Esophagus (tissue), 2 donors: ENCODE measurements at regions not wholly inside any gene's neighbourhood (a gene's known extent, or its start where the extent isn't known, plus 50 kb on each side); places are given as distances from the start of the nearest gene placed in this dataset.
A peak's percentile ranks its signal among the peaks of the same experiment; 100 is the strongest.
"Not testable (repeated sequence)": the region's sequence is repeated elsewhere in the genome, so short reads cannot be mapped to it uniquely, and the experiment has no call there.

Source experiments
- H3K27ac ChIP-seq, 2 donors: one replicate each; pipeline ENCODE4 v1.5.1; 2013; ENCODE audit warnings: low read depth in 2 of 2, mild to moderate bottlenecking in 2 of 2, inconsistent platforms in 1 of 2, low read length in 1 of 2, moderate library complexity in 1 of 2
- H3K27me3 ChIP-seq, 2 donors: one replicate each; pipeline ENCODE4 v1.6.1; 2013; ENCODE audit warnings: low read length in 2 of 2, control low read depth in 1 of 2, mild to moderate bottlenecking in 1 of 2; ENCODE audit not compliant: insufficient read depth in 2 of 2, control insufficient read depth in 1 of 2
- H3K36me3 ChIP-seq, 2 donors: one replicate each; pipeline ENCODE4 v1.6.1; 2013; ENCODE audit warnings: low read length in 1 of 2; ENCODE audit not compliant: control insufficient read depth in 2 of 2, insufficient read depth in 2 of 2
- H3K4me1 ChIP-seq, 2 donors: one replicate each; pipeline ENCODE4 v1.6.1; 2013; ENCODE audit warnings: low read length in 1 of 2; ENCODE audit not compliant: control insufficient read depth in 2 of 2, insufficient read depth in 2 of 2
- H3K4me3 ChIP-seq, 2 donors: one replicate each; pipeline ENCODE4 v1.5.1; 2013; ENCODE audit warnings: low read length in 2 of 2, mild to moderate bottlenecking in 2 of 2, low read depth in 1 of 2, moderate library complexity in 1 of 2
- H3K9me3 ChIP-seq, 2 donors: one replicate each; pipeline ENCODE4 v1.6.1; 2013; ENCODE audit warnings: mild to moderate bottlenecking in 2 of 2, low read depth in 1 of 2, low read length in 1 of 2, moderate library complexity in 1 of 2; ENCODE audit not compliant: control insufficient read depth in 2 of 2, insufficient read depth in 1 of 2
- WGBS, 2 donors: extraction: QIAGEN DNeasy Blood & Tissue Kit; methylation state at CpG; one replicate each; pipeline ENCODE4 v1.1.7; 2013; 5-methylcytosine and 5-hydroxymethylcytosine counted together
- donor health status: healthy with polysubstance abuse.
- donor health status: Bipolar disorder and iron deficiency.

DNA sequence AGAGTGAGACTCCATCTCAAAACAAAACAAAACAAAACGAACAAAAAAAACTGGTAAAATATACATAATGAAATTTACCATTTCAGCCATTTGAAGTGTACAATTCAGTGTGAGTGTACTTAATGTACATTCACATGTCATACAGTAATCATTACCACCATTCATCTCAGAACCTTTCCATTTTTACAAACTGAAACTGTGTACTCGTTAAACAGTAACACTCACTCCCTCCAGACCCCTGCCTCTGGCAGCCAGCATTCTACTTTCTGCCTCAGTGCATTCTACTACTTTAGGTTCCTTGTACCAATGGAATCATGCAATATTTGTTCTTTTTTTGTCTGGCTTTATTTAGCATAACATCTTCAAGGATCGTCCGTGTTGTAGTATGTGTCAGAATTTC is 87.5 kb upstream of the CRYM start:
- 82 to 83% methylated on average over 4 of the region's 4 CpGs for WGBS, 2 donors
- not testable (repeated sequence) for H3K27me3 ChIP-seq, H3K36me3 ChIP-seq, H3K4me1 ChIP-seq, H3K4me3 ChIP-seq, H3K27ac ChIP-seq, H3K9me3 ChIP-seq

DNA sequence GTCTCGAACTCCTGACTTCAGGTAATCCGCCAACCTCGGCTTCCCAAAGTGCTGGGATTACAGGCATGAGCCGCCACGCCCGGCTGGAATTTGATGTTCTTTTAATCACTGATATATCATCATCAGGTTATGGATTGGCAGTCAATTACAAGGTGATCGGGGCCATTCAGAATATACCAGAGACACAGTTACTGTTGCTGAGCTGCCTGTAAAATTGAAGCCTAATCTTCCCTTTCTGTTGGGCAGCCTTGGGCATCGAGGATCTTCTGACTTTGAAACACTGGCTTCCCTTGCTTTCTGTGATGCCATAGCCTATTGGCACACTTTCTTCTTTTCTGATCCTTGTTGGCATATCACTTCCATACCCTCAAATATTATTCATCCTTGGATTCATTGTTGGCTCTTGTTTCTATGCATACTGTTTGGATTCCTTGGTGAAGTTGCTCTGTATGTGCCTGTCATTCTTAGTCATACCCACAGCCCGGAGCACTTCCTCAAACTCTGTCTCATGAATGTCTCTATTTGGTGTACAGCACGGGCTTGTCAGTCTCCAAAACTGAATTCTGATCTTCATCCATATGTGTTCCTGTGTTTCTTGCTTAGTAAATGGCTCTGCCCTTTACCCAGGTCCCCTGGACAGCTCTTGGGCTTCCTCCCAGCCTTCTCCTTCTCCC is 85.6 kb upstream of the CRYM start:
- peak overlapping the region in 1 of 2 donors; percentile 55 for H3K27ac ChIP-seq
- 52 to 72% methylated on average over 10 of the region's 10 CpGs for WGBS, 2 donors

DNA sequence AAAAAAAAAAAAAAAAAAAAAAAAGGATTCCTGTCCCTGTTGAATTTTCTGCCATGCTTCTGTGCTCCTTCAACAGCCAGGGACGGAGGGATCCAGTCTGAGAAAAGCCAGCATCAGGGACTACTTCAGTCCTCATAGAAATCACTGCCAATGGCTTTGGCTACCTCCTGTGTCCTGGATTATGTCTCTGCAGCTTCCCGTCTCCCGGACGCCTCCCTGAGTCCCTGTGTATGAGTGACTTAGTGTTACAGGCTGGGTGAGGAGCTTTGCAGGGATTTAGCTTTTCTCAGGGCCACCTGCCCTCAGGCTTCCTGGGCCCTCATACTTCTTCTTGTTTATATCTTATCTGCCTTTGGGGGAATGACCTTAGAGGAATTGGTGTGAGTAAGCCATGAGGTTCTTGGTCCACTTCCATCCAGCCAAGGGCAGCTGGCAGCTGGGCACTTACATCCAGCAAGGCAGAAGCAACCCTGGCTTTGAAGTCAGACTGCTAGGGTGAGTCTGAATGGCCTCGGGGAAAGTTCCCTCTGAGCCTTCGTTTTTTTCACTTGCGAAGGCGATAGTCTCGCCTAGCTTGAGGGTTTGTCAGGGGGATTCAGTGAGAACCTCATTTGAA is 83.6 kb upstream of the CRYM start:
- peak overlapping the region in 1 of 2 donors; percentile 13 for H3K27ac ChIP-seq
- not testable (repeated sequence) for H3K27me3 ChIP-seq, H3K36me3 ChIP-seq, H3K4me3 ChIP-seq, H3K9me3 ChIP-seq, H3K4me1 ChIP-seq
- WGBS, 2 donors, result 43 to 46% methylated on average over 7 to 9 of the region's 9 CpGs

More for the DNA sequence above, 85.6 kb upstream of the CRYM start:
- H3K4me1 ChIP-seq, H3K36me3 ChIP-seq, H3K4me3 ChIP-seq, H3K27me3 ChIP-seq, H3K9me3 ChIP-seq: not testable (repeated sequence)

DNA sequence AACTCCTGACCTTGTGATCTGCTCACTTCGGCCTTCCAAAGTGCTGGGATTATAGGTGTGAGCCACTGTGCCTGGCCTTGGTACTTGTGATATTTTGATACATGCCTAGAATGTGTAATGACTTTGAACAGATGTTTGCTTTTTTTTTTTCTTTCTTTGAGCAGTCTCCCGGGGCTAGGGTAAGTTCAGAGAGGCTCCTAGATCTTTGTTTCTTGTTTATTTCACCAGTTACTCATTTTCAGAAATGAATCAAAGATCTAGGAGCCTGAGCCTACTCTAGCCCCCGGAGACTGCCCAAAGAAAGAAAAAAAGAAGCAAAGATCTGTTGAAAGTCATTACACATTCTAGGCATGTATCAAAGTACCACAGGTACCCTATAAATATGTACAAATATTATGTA is 83.0 kb upstream of the CRYM start:
- H3K4me1 ChIP-seq, H3K4me3 ChIP-seq, H3K27ac ChIP-seq, H3K9me3 ChIP-seq, H3K36me3 ChIP-seq, H3K27me3 ChIP-seq: not testable (repeated sequence)
- WGBS, 2 donors, result 57 to 64% methylated on average over 2 to 3 of the region's 3 CpGs

DNA sequence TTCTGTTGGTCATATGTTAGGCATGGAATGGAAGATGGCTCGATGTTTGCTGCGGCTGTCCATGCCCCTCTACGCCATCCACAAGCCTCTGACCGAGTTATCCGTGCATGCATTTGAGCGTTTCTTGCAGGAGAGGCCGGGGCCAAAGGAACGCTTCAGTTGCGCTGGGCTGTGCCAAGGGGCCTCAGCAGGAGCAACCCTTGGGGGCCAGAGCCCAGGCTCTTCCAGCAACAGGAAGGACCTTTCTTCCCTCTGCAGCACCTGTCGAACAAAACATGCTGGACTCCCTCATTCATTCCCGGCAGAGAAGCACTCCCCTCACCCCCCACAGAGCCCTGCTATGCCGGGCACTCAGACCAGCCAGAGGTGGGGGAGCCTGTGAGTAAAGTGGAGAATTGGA is 81.4 kb upstream of the CRYM start:
- not testable (repeated sequence) for H3K9me3 ChIP-seq, H3K36me3 ChIP-seq, H3K27me3 ChIP-seq, H3K27ac ChIP-seq, H3K4me3 ChIP-seq, H3K4me1 ChIP-seq
- WGBS, 2 donors, result 84 to 85% methylated on average over 12 of the region's 12 CpGs

DNA sequence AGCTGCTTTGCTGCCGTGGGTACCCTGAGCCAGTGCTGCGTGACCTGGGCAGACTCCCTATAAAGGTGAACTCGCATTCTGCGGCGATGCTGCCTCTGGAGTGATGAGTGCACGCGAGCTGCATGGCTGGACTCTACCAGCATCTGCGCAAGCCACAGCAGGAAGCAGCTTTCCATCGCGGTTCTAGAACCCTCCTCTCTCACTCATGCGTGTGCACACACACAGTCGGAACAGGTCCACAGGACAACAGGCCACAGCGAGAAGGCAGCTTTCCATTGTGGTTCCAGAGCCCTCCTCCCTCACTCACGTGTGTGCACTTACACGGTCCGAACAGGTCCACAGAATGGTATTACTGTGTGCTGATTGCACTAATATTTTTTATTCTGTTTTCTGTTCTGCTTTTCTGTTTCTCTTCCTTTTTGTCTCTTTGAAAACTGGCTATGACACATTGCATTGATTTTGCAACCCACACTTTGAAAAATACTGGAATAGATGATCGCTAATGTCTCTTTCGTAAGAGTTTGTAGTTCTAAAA is 80.2 kb upstream of the CRYM start:
- not testable (repeated sequence) for H3K36me3 ChIP-seq, H3K27ac ChIP-seq, H3K4me1 ChIP-seq, H3K4me3 ChIP-seq, H3K9me3 ChIP-seq, H3K27me3 ChIP-seq
- 88 to 89% methylated on average over 18 of the region's 18 CpGs for WGBS, 2 donors

DNA sequence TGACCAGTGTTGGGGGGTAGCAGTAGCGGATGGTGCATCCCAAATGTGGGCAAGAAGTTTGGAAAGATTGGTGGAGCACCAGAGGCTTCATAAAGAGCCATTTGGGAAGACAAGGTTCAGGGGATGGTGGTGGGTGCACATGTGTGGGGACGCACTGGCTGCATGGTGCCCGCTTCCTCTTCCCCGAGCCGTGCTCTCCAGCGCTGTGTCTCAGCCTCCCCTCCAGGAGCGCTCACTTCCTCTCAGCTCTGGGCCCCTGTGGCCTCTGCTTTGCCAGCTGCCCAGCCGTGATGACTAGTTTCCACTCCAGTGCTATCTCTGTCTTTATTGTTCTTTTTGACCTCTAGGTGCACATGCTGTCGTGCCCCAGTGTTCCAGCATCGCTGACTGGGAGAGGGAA is 78.2 kb upstream of the CRYM start:
- not testable (repeated sequence) for H3K4me3 ChIP-seq, H3K36me3 ChIP-seq
- WGBS, 2 donors, result 81 to 87% methylated on average over 7 to 10 of the region's 10 CpGs

DNA sequence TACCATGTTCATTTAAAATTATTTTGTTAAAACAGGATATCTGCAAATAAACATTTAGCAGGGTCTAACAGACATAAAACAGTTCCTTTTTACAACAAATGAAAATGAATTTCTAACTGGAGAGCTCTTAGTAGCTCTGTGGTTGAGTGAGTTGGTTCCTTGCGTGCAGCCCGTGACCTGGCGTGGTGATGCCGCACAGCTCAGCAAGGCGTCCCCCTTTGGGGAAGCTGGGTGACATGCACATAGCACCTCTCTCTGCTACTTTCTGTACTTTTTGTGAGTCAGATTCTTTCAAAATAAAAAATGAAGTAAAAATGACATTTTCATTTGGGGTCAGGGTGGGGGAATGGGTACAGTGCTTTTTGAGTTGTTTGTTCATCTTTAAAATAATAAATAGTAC is 73.3 kb upstream of the CRYM start:
- H3K9me3 ChIP-seq, H3K27me3 ChIP-seq, H3K4me3 ChIP-seq, H3K27ac ChIP-seq, H3K36me3 ChIP-seq, H3K4me1 ChIP-seq: not testable (repeated sequence)
- WGBS, 2 donors, result 90 to 97% methylated on average over 2 to 5 of the region's 5 CpGs

More for the DNA sequence above, 78.2 kb upstream of the CRYM start:
- H3K27me3 ChIP-seq, H3K9me3 ChIP-seq, H3K27ac ChIP-seq, H3K4me1 ChIP-seq: not testable (repeated sequence)

DNA sequence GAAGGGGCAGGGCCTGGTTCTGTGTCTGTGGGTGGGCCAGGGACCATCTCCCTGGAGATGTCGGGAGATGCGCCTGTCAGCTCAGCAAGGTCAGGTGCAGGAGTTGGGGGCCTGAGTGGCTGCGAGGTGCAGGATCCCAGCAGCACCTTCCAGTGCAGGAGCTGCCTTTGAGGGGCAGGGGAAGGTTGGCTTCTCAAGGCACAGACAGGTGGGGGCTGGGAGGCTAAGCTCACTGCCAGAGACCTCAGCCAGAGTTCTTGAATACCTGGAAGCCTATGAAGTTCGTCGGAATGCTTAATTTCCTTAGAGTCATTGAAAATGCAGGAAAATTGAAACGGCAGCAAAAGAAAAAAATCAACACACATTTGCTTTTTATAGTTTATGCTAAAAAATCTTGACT is 72.8 kb upstream of the CRYM start:
- H3K9me3 ChIP-seq, H3K27me3 ChIP-seq, H3K36me3 ChIP-seq, H3K4me3 ChIP-seq, H3K4me1 ChIP-seq, H3K27ac ChIP-seq: not testable (repeated sequence)
- 73 to 78% methylated on average over 3 to 4 of the region's 6 CpGs for WGBS, 2 donors

DNA sequence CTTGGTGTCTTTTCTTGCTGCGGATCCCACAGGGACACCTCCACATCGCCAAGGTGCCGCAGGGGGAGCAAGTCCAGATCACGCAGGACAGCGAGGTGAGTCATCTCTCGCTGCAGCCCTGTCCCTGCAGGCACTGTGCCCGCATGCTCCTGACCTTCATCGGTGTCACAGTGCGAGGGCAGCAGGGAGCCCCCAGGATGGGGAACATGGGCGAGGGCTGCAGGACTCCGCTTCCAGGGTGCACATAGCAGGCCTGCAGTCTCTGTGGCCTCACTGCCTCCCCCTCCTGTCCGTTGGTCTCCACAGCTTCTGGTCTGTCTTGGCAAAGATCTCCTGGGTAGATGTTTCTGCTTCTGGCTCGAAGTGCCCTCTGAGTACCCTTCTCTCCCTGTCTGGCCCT is 71.2 kb upstream of the CRYM start:
- H3K4me1 ChIP-seq, H3K27me3 ChIP-seq, H3K9me3 ChIP-seq, H3K27ac ChIP-seq, H3K36me3 ChIP-seq, H3K4me3 ChIP-seq: not testable (repeated sequence)
- 84 to 87% methylated on average over 12 to 13 of the region's 13 CpGs for WGBS, 2 donors
